ENCODE measurements at regions not wholly inside any gene's neighbourhood (a gene's known extent, or its start where the extent isn't known, plus 50 kb on each side); places are given as distances from the start of the nearest gene placed in this dataset.

DNA sequence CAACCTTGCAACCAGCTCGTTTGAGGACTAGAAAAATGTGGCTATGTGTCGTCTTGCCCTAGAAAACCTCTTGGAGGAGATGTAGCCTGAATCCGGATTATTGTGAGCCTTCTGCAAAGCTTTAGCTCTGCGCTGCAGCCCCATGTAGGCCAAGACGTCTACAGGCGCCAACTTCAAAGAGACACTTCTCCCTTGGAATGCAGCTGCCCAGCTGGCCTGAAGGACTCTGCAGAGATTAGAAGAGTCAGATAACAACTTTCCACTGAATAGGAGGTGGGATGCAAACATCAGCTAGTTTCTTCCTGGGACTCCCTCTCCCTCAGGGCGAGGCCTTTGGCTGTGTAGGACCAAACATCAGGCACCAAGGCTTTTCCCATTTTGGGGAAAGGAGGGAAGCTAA, 356.5 kb upstream of the IL12A start:
- no peak overlapping the region for H3K23ac ChIP-seq (ENCODE audit: low read depth, low read length, poor library complexity)
- no peak overlapping the region for H2BK15ac ChIP-seq (ENCODE audit: low read length)
- no peak overlapping the region for H3K9ac ChIP-seq (ENCODE audit: low read depth, low read length, poor library complexity)
- no peak for DNase-seq (ENCODE audit: low spot score)
- H4K8ac ChIP-seq (ENCODE audit: low read depth, low read length): no peak overlapping the region
- no peak overlapping the region for H2AFZ ChIP-seq (ENCODE audit: low read length)
- H4K91ac ChIP-seq (ENCODE audit: low read depth, low read length, poor library complexity): no peak overlapping the region
- H3K27me3 ChIP-seq (ENCODE audit: control insufficient read depth in 3 of 3, insufficient read depth in 3 of 3, low read depth in 1 of 3, low read length in 3 of 3): no peaks in the 10 kb centered on the region
- peak overlapping the region; percentile 0 for H3K18ac ChIP-seq (ENCODE audit: low read length)
- no peak overlapping the region for H3K14ac ChIP-seq (ENCODE audit: low read length)
- H3K4ac ChIP-seq (ENCODE audit: low read length): no peak overlapping the region
- WGBS, 2 donors (ENCODE audit: extremely low coverage in 2 of 2, insufficient read length in 2 of 2, insufficient replicate concordance in 1 of 2): no CpG with 5 or more reads among the region's 7 CpGs
- no peak overlapping the region for H2BK12ac ChIP-seq (ENCODE audit: low read length)
- H2AK5ac ChIP-seq (ENCODE audit: low read depth, low read length): no peak overlapping the region
- H3K79me1 ChIP-seq (ENCODE audit: low read depth, low read length): no peaks in the 10 kb centered on the region
- H2BK120ac ChIP-seq (ENCODE audit: low read depth, low read length): no peak overlapping the region
- no peak overlapping the region for H3K4me3 ChIP-seq (ENCODE audit: low read length in 2 of 2)
- H3K4me1 ChIP-seq (ENCODE audit: control insufficient read depth in 2 of 2, insufficient read depth in 1 of 2, low read depth in 1 of 2, low read length in 2 of 2): peaks cover 0 to 3% of the 10 kb centered on the region in 2 donors
- H3K9me3 ChIP-seq (replicated peaks in 1 of 2; ENCODE audit: control insufficient read depth in 2 of 2, insufficient read depth in 1 of 2, low read depth in 1 of 2, low read length in 2 of 2): no peaks in the 10 kb centered on the region
- H3K36me3 ChIP-seq (replicated peaks in 1 of 2; ENCODE audit: control insufficient read depth in 2 of 2, insufficient read depth in 2 of 2, low read length in 2 of 2): no peaks in the 10 kb centered on the region
- no peak overlapping the region for H3K4me2 ChIP-seq (ENCODE audit: insufficient read depth, low read length, poor library complexity, severe bottlenecking)
- H3K27ac ChIP-seq (replicated peaks; ENCODE audit: low read length): no peak overlapping the region
- H2BK5ac ChIP-seq (ENCODE audit: low read length): no peak overlapping the region

DNA sequence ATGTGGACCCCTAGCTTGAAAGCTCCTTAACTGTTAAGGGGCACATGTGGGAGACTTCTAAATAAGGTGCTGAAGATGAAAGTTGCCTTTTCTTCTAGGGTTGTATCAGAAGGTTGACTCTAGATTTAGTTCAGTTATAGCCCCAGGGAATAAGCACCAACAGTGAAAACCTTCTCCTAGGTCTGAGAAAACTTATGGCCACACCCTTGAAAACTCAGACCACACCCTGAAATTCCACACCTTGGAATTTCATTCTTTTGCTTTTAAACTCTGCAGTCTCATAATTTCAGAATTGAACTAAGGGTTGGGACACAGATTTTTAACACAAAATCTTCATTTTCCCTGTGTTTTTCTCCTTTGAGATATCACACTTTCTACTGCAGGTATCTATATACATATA, 355.8 kb upstream of the IL12A start:
- Histone ChIP-seq H4K91ac (ENCODE audit: low read depth, low read length, poor library complexity) (no peak overlapping the region), H3K4ac (ENCODE audit: low read length) (no peak overlapping the region), H4K8ac (ENCODE audit: low read depth, low read length) (no peak overlapping the region), H3K14ac (ENCODE audit: low read length) (no peak overlapping the region), H2AFZ (ENCODE audit: low read length) (no peak overlapping the region), H3K9ac (ENCODE audit: low read depth, low read length, poor library complexity) (no peak overlapping the region), H3K27ac (replicated peaks; ENCODE audit: low read length) (no peak overlapping the region), H3K4me2 (ENCODE audit: insufficient read depth, low read length, poor library complexity, severe bottlenecking) (no peak overlapping the region), H2AK5ac (ENCODE audit: low read depth, low read length) (no peak overlapping the region), H3K27me3 (ENCODE audit: control insufficient read depth in 3 of 3, insufficient read depth in 3 of 3, low read depth in 1 of 3, low read length in 3 of 3) (no peaks in the 10 kb centered on the region), H3K36me3 (replicated peaks in 1 of 2; ENCODE audit: control insufficient read depth in 2 of 2, insufficient read depth in 2 of 2, low read length in 2 of 2) (no peaks in the 10 kb centered on the region), H2BK15ac (ENCODE audit: low read length) (no peak overlapping the region), H2BK5ac (ENCODE audit: low read length) (no peak overlapping the region), H3K79me1 (ENCODE audit: low read depth, low read length) (no peaks in the 10 kb centered on the region), H3K23ac (ENCODE audit: low read depth, low read length, poor library complexity) (no peak overlapping the region), H3K18ac (ENCODE audit: low read length) (no peak overlapping the region), H3K9me3 (replicated peaks in 1 of 2; ENCODE audit: control insufficient read depth in 2 of 2, insufficient read depth in 1 of 2, low read depth in 1 of 2, low read length in 2 of 2) (no peaks in the 10 kb centered on the region), H2BK12ac (ENCODE audit: low read length) (no peak overlapping the region), H2BK120ac (ENCODE audit: low read depth, low read length) (no peak overlapping the region), H3K4me3 (ENCODE audit: low read length in 2 of 2) (no peak overlapping the region), H3K4me1 (ENCODE audit: control insufficient read depth in 2 of 2, insufficient read depth in 1 of 2, low read depth in 1 of 2, low read length in 2 of 2) (peaks cover 0 to 3% of the 10 kb centered on the region in 2 donors)
- DNase-seq (ENCODE audit: low spot score): no peak

DNA sequence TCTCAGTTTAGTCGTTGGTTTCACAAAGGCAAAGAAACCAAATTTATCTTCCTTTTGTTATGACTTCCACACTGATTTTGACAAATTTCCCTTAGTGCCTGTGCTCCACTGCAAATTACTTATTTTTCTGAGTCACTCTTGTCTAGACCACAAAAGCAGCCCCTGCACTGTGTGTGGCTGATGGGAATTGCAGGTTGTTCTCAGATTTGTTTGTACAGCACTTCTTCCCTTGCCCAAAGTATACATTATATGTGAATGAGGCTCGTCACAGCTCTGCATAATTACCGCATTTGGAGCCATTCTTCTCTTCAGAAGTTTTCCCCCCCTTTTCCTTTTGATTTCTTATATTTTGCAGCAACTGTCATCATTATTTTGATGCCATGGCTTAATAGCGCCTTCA, 354.2 kb upstream of the IL12A start:
- H3K4me2 ChIP-seq (ENCODE audit: insufficient read depth, low read length, poor library complexity, severe bottlenecking): no peak overlapping the region

DNA sequence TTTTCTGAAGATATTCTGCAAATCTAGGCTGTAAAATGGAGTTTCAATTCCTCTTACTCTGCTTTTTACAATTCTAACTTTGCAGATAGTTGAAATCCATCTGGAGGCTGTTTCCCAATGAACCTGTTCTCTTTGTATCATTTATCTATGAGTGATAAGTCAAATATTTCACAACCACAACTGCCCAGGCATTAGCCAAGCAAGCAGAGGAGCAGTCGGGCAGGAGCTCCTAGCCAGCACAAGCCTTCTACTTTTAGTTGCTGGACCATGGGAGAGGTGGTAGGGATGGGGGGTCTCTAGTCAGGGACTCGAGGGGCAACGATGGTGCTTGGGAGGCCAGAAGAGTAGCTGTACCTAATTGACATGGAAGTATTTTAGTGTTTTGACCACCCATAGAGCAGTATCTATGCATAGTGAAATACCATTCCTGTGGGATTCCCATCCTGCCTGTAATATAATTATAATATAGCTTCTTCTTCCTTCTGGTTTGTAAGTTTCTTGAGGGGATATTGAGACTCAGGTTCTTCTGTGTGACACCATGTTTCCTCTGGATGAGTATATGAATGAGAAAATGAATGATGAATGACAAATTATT, 353.5 kb upstream of the IL12A start:
- no peak overlapping the region for H3K23ac ChIP-seq (ENCODE audit: low read depth, low read length, poor library complexity)
- no peaks in the 10 kb centered on the region for H3K9me3 ChIP-seq (replicated peaks in 1 of 2; ENCODE audit: control insufficient read depth in 2 of 2, insufficient read depth in 1 of 2, low read depth in 1 of 2, low read length in 2 of 2)
- WGBS, 2 donors (ENCODE audit: extremely low coverage in 2 of 2, insufficient read length in 2 of 2, insufficient replicate concordance in 1 of 2): no CpG with 5 or more reads among the region's 3 CpGs
- H4K91ac ChIP-seq (ENCODE audit: low read depth, low read length, poor library complexity): no peak overlapping the region
- no peak for DNase-seq (ENCODE audit: low spot score)
- H3K4ac ChIP-seq (ENCODE audit: low read length): no peak overlapping the region
- H3K4me2 ChIP-seq (ENCODE audit: insufficient read depth, low read length, poor library complexity, severe bottlenecking): no peak overlapping the region
- no peaks in the 10 kb centered on the region for H3K36me3 ChIP-seq (replicated peaks in 1 of 2; ENCODE audit: control insufficient read depth in 2 of 2, insufficient read depth in 2 of 2, low read length in 2 of 2)
- H2BK12ac ChIP-seq (ENCODE audit: low read length): no peak overlapping the region
- no peak overlapping the region for H2AK5ac ChIP-seq (ENCODE audit: low read depth, low read length)
- no peak overlapping the region for H2BK15ac ChIP-seq (ENCODE audit: low read length)
- H2BK120ac ChIP-seq (ENCODE audit: low read depth, low read length): no peak overlapping the region
- no peaks in the 10 kb centered on the region for H3K27me3 ChIP-seq (ENCODE audit: control insufficient read depth in 3 of 3, insufficient read depth in 3 of 3, low read depth in 1 of 3, low read length in 3 of 3)
- H3K4me1 ChIP-seq (ENCODE audit: control insufficient read depth in 2 of 2, insufficient read depth in 1 of 2, low read depth in 1 of 2, low read length in 2 of 2): peaks cover 0 to 3% of the 10 kb centered on the region in 2 donors
- H3K18ac ChIP-seq (ENCODE audit: low read length): no peak overlapping the region
- H2AFZ ChIP-seq (ENCODE audit: low read length): no peak overlapping the region
- H4K8ac ChIP-seq (ENCODE audit: low read depth, low read length): no peak overlapping the region
- no peak overlapping the region for H3K27ac ChIP-seq (replicated peaks; ENCODE audit: low read length)
- no peak overlapping the region for H3K4me3 ChIP-seq (ENCODE audit: low read length in 2 of 2)
- no peaks in the 10 kb centered on the region for H3K79me1 ChIP-seq (ENCODE audit: low read depth, low read length)
- H2BK5ac ChIP-seq (ENCODE audit: low read length): no peak overlapping the region
- H3K9ac ChIP-seq (ENCODE audit: low read depth, low read length, poor library complexity): no peak overlapping the region
- no peak overlapping the region for H3K14ac ChIP-seq (ENCODE audit: low read length)

More for the DNA sequence above, 354.2 kb upstream of the IL12A start:
- no peak for DNase-seq (ENCODE audit: low spot score)
- Histone ChIP-seq H2AK5ac (ENCODE audit: low read depth, low read length) (no peak overlapping the region), H3K36me3 (replicated peaks in 1 of 2; ENCODE audit: control insufficient read depth in 2 of 2, insufficient read depth in 2 of 2, low read length in 2 of 2) (no peaks in the 10 kb centered on the region), H3K4ac (ENCODE audit: low read length) (no peak overlapping the region), H3K27me3 (ENCODE audit: control insufficient read depth in 3 of 3, insufficient read depth in 3 of 3, low read depth in 1 of 3, low read length in 3 of 3) (no peaks in the 10 kb centered on the region), H4K91ac (ENCODE audit: low read depth, low read length, poor library complexity) (no peak overlapping the region), H2AFZ (ENCODE audit: low read length) (no peak overlapping the region), H3K9ac (ENCODE audit: low read depth, low read length, poor library complexity) (no peak overlapping the region), H2BK5ac (ENCODE audit: low read length) (no peak overlapping the region), H2BK12ac (ENCODE audit: low read length) (no peak overlapping the region), H3K27ac (replicated peaks; ENCODE audit: low read length) (no peak overlapping the region), H3K23ac (ENCODE audit: low read depth, low read length, poor library complexity) (no peak overlapping the region), H3K4me1 (ENCODE audit: control insufficient read depth in 2 of 2, insufficient read depth in 1 of 2, low read depth in 1 of 2, low read length in 2 of 2) (peaks cover 0 to 3% of the 10 kb centered on the region in 2 donors), H2BK120ac (ENCODE audit: low read depth, low read length) (no peak overlapping the region), H3K18ac (ENCODE audit: low read length) (no peak overlapping the region), H4K8ac (ENCODE audit: low read depth, low read length) (no peak overlapping the region), H3K4me3 (ENCODE audit: low read length in 2 of 2) (no peak overlapping the region), H3K14ac (ENCODE audit: low read length) (no peak overlapping the region), H3K9me3 (replicated peaks in 1 of 2; ENCODE audit: control insufficient read depth in 2 of 2, insufficient read depth in 1 of 2, low read depth in 1 of 2, low read length in 2 of 2) (no peaks in the 10 kb centered on the region), H2BK15ac (ENCODE audit: low read length) (no peak overlapping the region), H3K79me1 (ENCODE audit: low read depth, low read length) (no peaks in the 10 kb centered on the region)
- WGBS, 2 donors (ENCODE audit: extremely low coverage in 2 of 2, insufficient read length in 2 of 2, insufficient replicate concordance in 1 of 2): no CpG with 5 or more reads among the region's 4 CpGs

Data from neuronal stem cell (in vitro differentiated cells).